ENCODE measurements at regions not wholly inside any gene's neighbourhood (a gene's known extent, or its start where the extent isn't known, plus 50 kb on each side); places are given as distances from the start of the nearest gene placed in this dataset.

- no peak overlapping the region for H3K18ac ChIP-seq (ENCODE audit: extremely low read depth, low read length)
- no peaks in the 10 kb centered on the region; a peak in 1 of 7 replicates for H3K4me1 ChIP-seq (replicated peaks in 1 of 4; ENCODE audit: control insufficient read depth in 3 of 4, insufficient read depth in 4 of 4, low read length in 3 of 4)
- H3K36me3 ChIP-seq (ENCODE audit: control insufficient read depth in 2 of 4, insufficient read depth in 4 of 4, low read length in 3 of 4), result no peaks in the 10 kb centered on the region
- H2BK15ac ChIP-seq (ENCODE audit: low read length), result no peak overlapping the region
- H2BK20ac ChIP-seq (ENCODE audit: low read length), result no peak overlapping the region
- no peak overlapping the region for H4K5ac ChIP-seq (ENCODE audit: insufficient read length, low read depth, low read length)
- H3K23me2 ChIP-seq (ENCODE audit: low read depth, low read length), result no peaks in the 10 kb centered on the region
- CTCF ChIA-PET (ENCODE audit: partially characterized antibody), result no interaction called here
- H3K23ac ChIP-seq (ENCODE audit: insufficient read length), result no peak overlapping the region
- H3K14ac ChIP-seq (ENCODE audit: insufficient read length), result no peak overlapping the region
- H3K9ac ChIP-seq (replicated peaks in 1 of 4; ENCODE audit: extremely low read depth in 1 of 4, low read depth in 3 of 4, low read length in 3 of 4), result peak overlapping the region in 1 of 4 experiments; percentile 17; a peak in 1 of 7 replicates
- H2AFZ ChIP-seq (ENCODE audit: low read length), result no peak overlapping the region
- H2BK5ac ChIP-seq (ENCODE audit: low read depth, low read length), result no peak overlapping the region
- no peak overlapping the region for H3K4me3 ChIP-seq (ENCODE audit: extremely low read depth in 1 of 4, insufficient read depth in 2 of 4, low read depth in 3 of 4, low read length in 4 of 4)
- no peak overlapping the region for H3K56ac ChIP-seq (replicated peaks; ENCODE audit: insufficient read length, low read depth, low read length)
- no peaks in the 10 kb centered on the region for H3K9me3 ChIP-seq (ENCODE audit: insufficient read depth in 2 of 2, low read depth in 1 of 2, low read length in 1 of 2)
- WGBS, 2 experiments (ENCODE audit: extremely low coverage in 1 of 2, insufficient coverage in 1 of 2, insufficient read length in 1 of 2, insufficient replicate concordance in 2 of 2, low coverage in 1 of 2, low lambda C conversion rate in 2 of 2, missing lambda C conversion rate in 1 of 2), result 80% methylated on average over 5 of the region's 5 CpGs; no CpG with 5 or more reads in 1 of the 2 experiments
- no peak overlapping the region for H3K4me2 ChIP-seq (ENCODE audit: insufficient read depth in 1 of 2, low read depth in 2 of 2, low read length in 2 of 2)
- no peak for FAIRE-seq
- no peak overlapping the region for H2AK5ac ChIP-seq (ENCODE audit: low read depth, low read length)
- H3K27ac ChIP-seq (ENCODE audit: low read depth, low read length), result no peak overlapping the region
- POLR2A ChIA-PET (ENCODE audit: partially characterized antibody), result interaction anchor here (1.1 kb wide), 1 partner anchor 8 kb away, joined by 3 read pairs; no protein-coding TSS in a partner anchor
- no peak overlapping the region for H3K4ac ChIP-seq (replicated peaks; ENCODE audit: insufficient read length, low read depth, low read length)
- H2BK12ac ChIP-seq (ENCODE audit: low read depth, low read length), result no peak overlapping the region
- H3K27me3 ChIP-seq (replicated peaks in 1 of 4; ENCODE audit: control insufficient read depth in 3 of 4, extremely low read depth in 1 of 4, insufficient read depth in 3 of 4, low read length in 3 of 4), result no peaks in the 10 kb centered on the region
- H4K8ac ChIP-seq (ENCODE audit: extremely low read depth, insufficient read depth, low read length), result no peak overlapping the region
- H2BK120ac ChIP-seq (replicated peaks; ENCODE audit: low read depth, low read length), result no peak overlapping the region
- H3K79me1 ChIP-seq (ENCODE audit: low read depth, low read length), result no peaks in the 10 kb centered on the region
- no peak overlapping the region for H4K91ac ChIP-seq (replicated peaks; ENCODE audit: insufficient read length, low read length)
- no peaks in the 10 kb centered on the region for H3K79me2 ChIP-seq (ENCODE audit: control insufficient read depth in 1 of 2, insufficient read depth in 2 of 2, low read length in 2 of 2)
- no peak for DNase-seq (ENCODE audit: low read depth in 1 of 2, low spot score in 2 of 2)
- H4K20me1 ChIP-seq (replicated peaks in 1 of 2; ENCODE audit: control insufficient read depth in 1 of 2, insufficient read depth in 2 of 2, low read length in 2 of 2), result no peaks in the 10 kb centered on the region
- TF ChIP-seq TEAD4 (IDR thresholded peaks at IDR 0.05; ENCODE audit: low read depth, low read length) (no peak), CTCF (IDR thresholded peaks at IDR 0.05; ENCODE audit: control extremely low read depth in 1 of 3, insufficient read depth in 1 of 3, low read depth in 1 of 3, low read length in 3 of 3) (no peak), CEBPB (IDR thresholded peaks at IDR 0.05; ENCODE audit: low read depth, low read length) (no peak), RBBP5 (IDR thresholded peaks at IDR 0.05; ENCODE audit: borderline replicate concordance, low read depth, low read length) (no peak), MAFK (IDR thresholded peaks at IDR 0.05; ENCODE audit: low read depth, low read length) (no peak), CTBP2 (IDR thresholded peaks at IDR 0.05; ENCODE audit: borderline replicate concordance, insufficient read depth, insufficient read length, low read length) (no peak), SP1 (IDR thresholded peaks at IDR 0.05; ENCODE audit: low read depth, low read length) (no peak), CBX5 (IDR thresholded peaks at IDR 0.05; ENCODE audit: low read depth, low read length) (no peak), SRF (IDR thresholded peaks at IDR 0.05; ENCODE audit: low read depth, low read length) (no peak), CHD1 (IDR thresholded peaks at IDR 0.05; ENCODE audit: low read depth, low read length) (no peak)
Observed at GRCh38 chr7:65798111-65799075, 74.5 kb upstream of the VKORC1L1 start.

Measured in H1 (cell line).